Right lobe of liver (tissue), 4 donors: ENCODE measurements at regions not wholly inside any gene's neighbourhood (a gene's known extent, or its start where the extent isn't known, plus 50 kb on each side); places are given as distances from the start of the nearest gene placed in this dataset.

ENCODE experiments used
- POLR2A ChIP-seq: fragments of 450-650 bp; IDR thresholded peaks from one replicate; pipeline ENCODE4 v1.6.1; 2017; ENCODE audit warnings: antibody characterized with exemption, mild to moderate bottlenecking
- TF ChIP-seq, protein P1 (sequence below), 4 donors: fragments of 200-600 bp in 3 of 4; fragments of 450-650 bp in 1 of 4; IDR thresholded peaks; one replicate each; pipeline versions ENCODE4 v1.5.1 to v1.8.0; 2016 to 2022; ENCODE audit warnings: antibody characterized with exemption in 4 of 4, mild to moderate bottlenecking in 2 of 4
- donor health status: DM: no; HTN: no; CAD: no.
- donor health status: DM: no; HTN: no; CAD: no.
- donor health status: DM: no; HTN: yes; CAD: no.

- TF ChIP-seq, protein P1, sequence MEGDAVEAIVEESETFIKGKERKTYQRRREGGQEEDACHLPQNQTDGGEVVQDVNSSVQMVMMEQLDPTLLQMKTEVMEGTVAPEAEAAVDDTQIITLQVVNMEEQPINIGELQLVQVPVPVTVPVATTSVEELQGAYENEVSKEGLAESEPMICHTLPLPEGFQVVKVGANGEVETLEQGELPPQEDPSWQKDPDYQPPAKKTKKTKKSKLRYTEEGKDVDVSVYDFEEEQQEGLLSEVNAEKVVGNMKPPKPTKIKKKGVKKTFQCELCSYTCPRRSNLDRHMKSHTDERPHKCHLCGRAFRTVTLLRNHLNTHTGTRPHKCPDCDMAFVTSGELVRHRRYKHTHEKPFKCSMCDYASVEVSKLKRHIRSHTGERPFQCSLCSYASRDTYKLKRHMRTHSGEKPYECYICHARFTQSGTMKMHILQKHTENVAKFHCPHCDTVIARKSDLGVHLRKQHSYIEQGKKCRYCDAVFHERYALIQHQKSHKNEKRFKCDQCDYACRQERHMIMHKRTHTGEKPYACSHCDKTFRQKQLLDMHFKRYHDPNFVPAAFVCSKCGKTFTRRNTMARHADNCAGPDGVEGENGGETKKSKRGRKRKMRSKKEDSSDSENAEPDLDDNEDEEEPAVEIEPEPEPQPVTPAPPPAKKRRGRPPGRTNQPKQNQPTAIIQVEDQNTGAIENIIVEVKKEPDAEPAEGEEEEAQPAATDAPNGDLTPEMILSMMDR (IDR thresholded peaks at IDR 0.05): no peak
- no peak for TF ChIP-seq POLR2A
Observed at GRCh38 chr2:79387431-79387830, 125.4 kb upstream of the CTNNA2 start.
